Endothelial cell of umbilical vein (primary cell): ENCODE measurements at regions not wholly inside any gene's neighbourhood (a gene's known extent, or its start where the extent isn't known, plus 50 kb on each side); places are given as distances from the start of the nearest gene placed in this dataset.

ENCODE experiments used
- BruUV-seq: library from RNA; stranded (reverse); fragments of 400-500 nt; replicated peaks from 2 replicates; lab custom pipeline; 2021; lab: Mats Ljungman, UMichigan
- CTCF ChIA-PET: fragments of 300-600, 350-600 bp; sonication (Branson Sonifier 250); formaldehyde crosslinking; loops from one replicate; lab custom pipeline; 2021; ENCODE audit warnings: antibody characterized with exemption, inconsistent platforms; lab: Charles Lee
- POLR2A ChIA-PET: fragments of 300-600, 350-600 bp; sonication (Branson Sonifier 250); formaldehyde crosslinking; loops from one replicate; lab custom pipeline; 2021; ENCODE audit warnings: antibody characterized with exemption, inconsistent platforms; lab: Charles Lee
- DNase-seq: peaks from one replicate; pipeline ENCODE4 v3.0.0-alpha.2; 2011; ENCODE audit warnings: low read depth, low spot score
- FAIRE-seq: peaks from 2 replicates; lab custom pipeline; 2011; peaks lifted over from hg19 to GRCh38; lab: Jason Lieb, UNC
- H2AFZ ChIP-seq: 2 replicates; pipeline ENCODE4 v1.6.0; 2012; ENCODE audit warnings: low read depth, low read length, control low read depth, inconsistent platforms
- H3K27ac ChIP-seq: 2 replicates; pipeline ENCODE4 v1.5.1; 2011; ENCODE audit warnings: low read depth, mild to moderate bottlenecking, control low read depth, low read length, moderate library complexity; ENCODE audit not compliant: insufficient read depth
- H3K27me3 ChIP-seq, 2 experiments: 2 replicates each; pipeline versions ENCODE4 v1.6.0 to v1.6.1; 2011; ENCODE audit warnings: low read length in 2 of 2, mixed read lengths in 1 of 2; ENCODE audit not compliant: control insufficient read depth in 2 of 2, insufficient read depth in 2 of 2
- H3K36me3 ChIP-seq, 2 experiments: 2 replicates in 1 of 2; 3 replicates in 1 of 2; pipeline ENCODE4 v1.5.1; 2011; ENCODE audit warnings: low read length in 2 of 2, mild to moderate bottlenecking in 1 of 2, moderate library complexity in 1 of 2; ENCODE audit not compliant: control insufficient read depth in 2 of 2, insufficient read depth in 2 of 2; ENCODE audit errors: extremely low read depth in 1 of 2
- H3K4me1 ChIP-seq: 3 replicates; pipeline ENCODE4 v1.5.1; 2011; ENCODE audit warnings: mild to moderate bottlenecking, low read length; ENCODE audit not compliant: control insufficient read depth, insufficient read depth; ENCODE audit errors: extremely low read depth
- H3K4me2 ChIP-seq: 2 replicates; pipeline ENCODE4 v1.6.1; 2011; ENCODE audit warnings: low read length, control low read depth, mixed read lengths; ENCODE audit not compliant: insufficient read depth
- H3K4me3 ChIP-seq, 3 experiments: fragments of 200-600 bp in 1 of 3; sonication (generic), shearing (Covaris generic) in 1 of 3; replicated peaks in 1 of 3; 2 replicates each; pipeline ENCODE4 v1.5.1; 2011 to 2016; ENCODE audit warnings: control low read depth in 3 of 3, low read length in 3 of 3, mild to moderate bottlenecking in 2 of 3, inconsistent platforms in 1 of 3, low read depth in 1 of 3, moderate library complexity in 1 of 3; ENCODE audit not compliant: insufficient read depth in 1 of 3
- H3K79me2 ChIP-seq: 2 replicates; pipeline ENCODE4 v1.6.0; 2012; ENCODE audit warnings: low read length, inconsistent platforms; ENCODE audit not compliant: control insufficient read depth, insufficient read depth
- H3K9ac ChIP-seq: replicated peaks from 2 replicates; pipeline ENCODE3; 2011; ENCODE audit warnings: low read length, control low read depth; ENCODE audit not compliant: insufficient read depth; ENCODE audit errors: extremely low read depth
- H3K9me1 ChIP-seq: replicated peaks from 3 replicates; pipeline ENCODE4 v1.6.0; 2011; ENCODE audit warnings: mild to moderate bottlenecking, low read length; ENCODE audit not compliant: control insufficient read depth, insufficient read depth; ENCODE audit errors: extremely low read depth
- H3K9me3 ChIP-seq: replicated peaks from 2 replicates; pipeline ENCODE4 v1.5.1; 2012; ENCODE audit warnings: low read length, inconsistent platforms; ENCODE audit not compliant: control insufficient read depth, insufficient read depth
- H4K20me1 ChIP-seq: replicated peaks from 2 replicates; pipeline ENCODE3; 2011; ENCODE audit warnings: mild to moderate bottlenecking, low read length; ENCODE audit not compliant: control insufficient read depth, insufficient read depth; ENCODE audit errors: extremely low read depth
- CTCF ChIP-seq, 2 donors: IDR thresholded peaks; 1 replicate in 1 of 2; 2 replicates in 1 of 2; pipeline ENCODE4 v1.5.1; 2011; ENCODE audit warnings: low read length in 2 of 2, mild to moderate bottlenecking in 2 of 2, moderate library complexity in 2 of 2, control low read depth in 1 of 2, inconsistent platforms in 1 of 2, low read depth in 1 of 2; ENCODE audit not compliant: insufficient read depth in 1 of 2; ENCODE audit errors: extremely low read depth in 1 of 2
- EZH2 ChIP-seq: IDR thresholded peaks from 2 replicates; pipeline ENCODE4 v1.6.1; 2012; ENCODE audit warnings: borderline replicate concordance, low read depth, mild to moderate bottlenecking, moderate library complexity, low read length, inconsistent platforms; ENCODE audit not compliant: severe bottlenecking
- FOS ChIP-seq: IDR thresholded peaks from 2 replicates; pipeline ENCODE4 v1.6.1; 2011; ENCODE audit warnings: mild to moderate bottlenecking, low read length, moderate library complexity, borderline replicate concordance; ENCODE audit not compliant: insufficient read depth
- GATA2 ChIP-seq: IDR thresholded peaks from 2 replicates; pipeline ENCODE4 v1.7.0; 2011; ENCODE audit warnings: low read depth, mild to moderate bottlenecking, moderate library complexity, mixed read lengths, low read length; ENCODE audit not compliant: insufficient read length, insufficient read depth
- JUN ChIP-seq: IDR thresholded peaks from 2 replicates; pipeline ENCODE4 v1.6.1; 2011; ENCODE audit warnings: borderline replicate concordance, low read depth; ENCODE audit not compliant: insufficient read length, insufficient read depth
- MAX ChIP-seq: IDR thresholded peaks from 2 replicates; pipeline ENCODE4 v1.6.1; 2011; ENCODE audit not compliant: insufficient read depth, insufficient read length
- MYC ChIP-seq: IDR thresholded peaks from one replicate; pipeline ENCODE4 v1.6.1; 2011; ENCODE audit warnings: mild to moderate bottlenecking, low read depth, low read length
- POLR2A ChIP-seq: IDR thresholded peaks from 2 replicates; pipeline ENCODE4 v1.6.1; 2012; ENCODE audit warnings: low read depth, mild to moderate bottlenecking, control low read depth, low read length
- POLR2AphosphoS5 ChIP-seq: IDR thresholded peaks from 2 replicates; pipeline ENCODE4 v1.6.1; 2012; ENCODE audit warnings: low read depth, mild to moderate bottlenecking, control low read depth, low read length, moderate library complexity; ENCODE audit not compliant: insufficient read depth
- dilution Hi-C: fragments of 300-500 bp; cut with MboI; formaldehyde crosslinking; loops from one replicate; pipeline ENCODE4 v1.15.0; 2019; ENCODE audit warnings: low sequenced_read_pairs; ENCODE audit not compliant: extremely low pct_ligation_motif_present
- intact Hi-C: fragments of 100-400 bp; cut with micrococcal nuclease; formaldehyde crosslinking; loops from one replicate; pipeline ENCODE4 v1.10.0; 2022

GRCh38 chr2:118279005-118279404, 190.7 kb downstream of the INSIG2 start:
- Histone ChIP-seq H2AFZ (no peak overlapping the region), H3K9me1 (no peaks in the 10 kb centered on the region), H3K4me1 (no peaks in the 10 kb centered on the region), H3K27ac (no peak overlapping the region), H3K9ac (no peak overlapping the region), H3K36me3 (no peaks in the 10 kb centered on the region), H3K27me3 (peaks cover 0 to 2% of the 10 kb centered on the region in 2 experiments), H3K9me3 (no peaks in the 10 kb centered on the region), H3K4me3 (no peak overlapping the region), H3K79me2 (no peaks in the 10 kb centered on the region), H4K20me1 (no peaks in the 10 kb centered on the region), H3K4me2 (no peak overlapping the region)
- no TSS peak for BruUV-seq
- CTCF ChIA-PET, result interaction anchor here (2.0 kb wide), 1 partner anchor 576 kb away, joined by 8 read pairs; no protein-coding TSS in a partner anchor
- DNase-seq (no peak), FAIRE-seq (no peak)
- dilution Hi-C loops, result no loop called here
- intact Hi-C loops, result no loop called here
- POLR2A ChIA-PET, result no interaction called here
- TF ChIP-seq POLR2AphosphoS5 (no peak), CTCF (IDR thresholded peaks at IDR 0.05; ENCODE audit: extremely low read depth in 1 of 2, insufficient read depth in 1 of 2, low read depth in 1 of 2, low read length in 2 of 2) (no peak), JUN (no peak), MAX (no peak), POLR2A (no peak), FOS (no peak), GATA2 (no peak), MYC (no peak), EZH2 (no peak)
